ENCODE measurements at regions not wholly inside any gene's neighbourhood (a gene's known extent, or its start where the extent isn't known, plus 50 kb on each side); places are given as distances from the start of the nearest gene placed in this dataset.

GRCh38 chr5:3510642-3511417 lies 84.8 kb upstream of the IRX1 start:
- no peak overlapping the region for H3K9ac ChIP-seq (ENCODE audit: low read length)
- no peaks in the 10 kb centered on the region for H3K9me2 ChIP-seq (replicated peaks; ENCODE audit: insufficient read depth, low read length)
- no peaks in the 10 kb centered on the region for H3K36me3 ChIP-seq (ENCODE audit: insufficient read depth, low read length)
- H3K4me3 ChIP-seq (ENCODE audit: low read length), result no peak overlapping the region
- no peaks in the 10 kb centered on the region for H3K79me2 ChIP-seq (ENCODE audit: low read length)
- no peak overlapping the region for H3K27ac ChIP-seq (ENCODE audit: low read length)
- peaks cover 14% of the 10 kb centered on the region for H3K9me3 ChIP-seq (ENCODE audit: low read length)
- no peaks in the 10 kb centered on the region for H3K4me1 ChIP-seq (ENCODE audit: low read length)
- H3K27me3 ChIP-seq (ENCODE audit: low read length), result no peaks in the 10 kb centered on the region
- DNase-seq, result no peak
- no peak overlapping the region for H2AFZ ChIP-seq (ENCODE audit: low read length)
- no peaks in the 10 kb centered on the region for H4K20me1 ChIP-seq (ENCODE audit: insufficient read depth, low read depth, low read length)
- no peak overlapping the region for H3K4me2 ChIP-seq (ENCODE audit: low read depth, low read length, poor library complexity, severe bottlenecking)

- Histone ChIP-seq H4K20me1 (ENCODE audit: insufficient read depth, low read depth, low read length) (no peaks in the 10 kb centered on the region), H3K9me3 (ENCODE audit: low read length) (peaks cover 12% of the 10 kb centered on the region), H3K27ac (ENCODE audit: low read length) (no peak overlapping the region), H3K9me2 (replicated peaks; ENCODE audit: insufficient read depth, low read length) (no peaks in the 10 kb centered on the region), H3K27me3 (ENCODE audit: low read length) (no peaks in the 10 kb centered on the region), H3K4me1 (ENCODE audit: low read length) (no peaks in the 10 kb centered on the region), H3K9ac (ENCODE audit: low read length) (no peak overlapping the region), H3K36me3 (ENCODE audit: insufficient read depth, low read length) (no peaks in the 10 kb centered on the region), H3K4me2 (ENCODE audit: low read depth, low read length, poor library complexity, severe bottlenecking) (no peak overlapping the region), H2AFZ (ENCODE audit: low read length) (no peak overlapping the region), H3K79me2 (ENCODE audit: low read length) (no peaks in the 10 kb centered on the region), H3K4me3 (ENCODE audit: low read length) (no peak overlapping the region)
- no peak for DNase-seq
Observed at GRCh38 chr5:3509290-3509689, 86.3 kb upstream of the IRX1 start.

GRCh38 chr5:3508395-3508794 lies 87.2 kb upstream of the IRX1 start:
- Histone ChIP-seq H3K4me2 (ENCODE audit: low read depth, low read length, poor library complexity, severe bottlenecking) (no peak overlapping the region), H3K9me2 (replicated peaks; ENCODE audit: insufficient read depth, low read length) (no peaks in the 10 kb centered on the region)

DNA sequence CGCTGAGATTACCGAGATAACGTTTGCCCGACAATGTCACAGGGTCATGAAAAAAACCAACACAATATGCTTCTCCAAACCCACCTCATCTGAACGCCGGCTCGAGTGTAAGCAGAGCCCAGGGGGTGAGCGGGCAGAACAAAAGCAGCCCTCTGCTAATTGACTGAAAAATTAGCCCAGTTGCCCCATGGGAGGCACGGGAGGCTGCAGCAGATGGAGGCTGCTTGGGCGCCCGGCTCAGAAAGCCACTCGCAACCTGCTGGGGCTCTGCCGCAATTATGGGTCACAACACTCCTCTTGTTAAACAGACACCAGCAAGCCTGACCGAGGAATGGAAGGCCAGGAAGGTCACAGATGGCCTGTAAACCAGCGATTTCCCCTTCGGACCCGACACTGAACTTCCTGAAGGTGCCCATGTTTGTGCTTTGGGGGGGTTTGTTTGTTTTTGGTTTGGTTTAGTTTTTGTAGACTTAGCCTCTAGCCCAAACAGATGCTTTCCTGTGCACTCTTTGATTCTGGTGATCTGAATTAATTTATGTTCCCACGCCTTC lies 104.6 kb upstream of the IRX1 start:
- no peaks in the 10 kb centered on the region for H3K27me3 ChIP-seq (ENCODE audit: low read length)
- no peak overlapping the region for H3K27ac ChIP-seq (ENCODE audit: low read length)
- H3K4me2 ChIP-seq (ENCODE audit: low read depth, low read length, poor library complexity, severe bottlenecking), result no peak overlapping the region
- DNase-seq, result no peak
- no peaks in the 10 kb centered on the region for H4K20me1 ChIP-seq (ENCODE audit: insufficient read depth, low read depth, low read length)
- no peak overlapping the region for H3K4me3 ChIP-seq (ENCODE audit: low read length)
- H3K9ac ChIP-seq (ENCODE audit: low read length), result no peak overlapping the region
- H3K4me1 ChIP-seq (ENCODE audit: low read length), result no peaks in the 10 kb centered on the region
- no peaks in the 10 kb centered on the region for H3K36me3 ChIP-seq (ENCODE audit: insufficient read depth, low read length)
- no peaks in the 10 kb centered on the region for H3K9me2 ChIP-seq (replicated peaks; ENCODE audit: insufficient read depth, low read length)
- no peak overlapping the region for H2AFZ ChIP-seq (ENCODE audit: low read length)
- peaks cover 16% of the 10 kb centered on the region for H3K9me3 ChIP-seq (ENCODE audit: low read length)
- no peaks in the 10 kb centered on the region for H3K79me2 ChIP-seq (ENCODE audit: low read length)

More at GRCh38 chr5:3508395-3508794, 87.2 kb upstream of the IRX1 start:
- Histone ChIP-seq H3K27me3 (ENCODE audit: low read length) (no peaks in the 10 kb centered on the region), H3K4me1 (ENCODE audit: low read length) (no peaks in the 10 kb centered on the region), H2AFZ (ENCODE audit: low read length) (no peak overlapping the region), H4K20me1 (ENCODE audit: insufficient read depth, low read depth, low read length) (no peaks in the 10 kb centered on the region), H3K27ac (ENCODE audit: low read length) (no peak overlapping the region), H3K36me3 (ENCODE audit: insufficient read depth, low read length) (no peaks in the 10 kb centered on the region), H3K9me3 (ENCODE audit: low read length) (peaks cover 12% of the 10 kb centered on the region), H3K79me2 (ENCODE audit: low read length) (no peaks in the 10 kb centered on the region), H3K4me3 (ENCODE audit: low read length) (no peak overlapping the region), H3K9ac (ENCODE audit: low read length) (no peak overlapping the region)
- DNase-seq, result no peak

- H3K4me3 ChIP-seq (ENCODE audit: low read length), result no peak overlapping the region
- H3K9me2 ChIP-seq (replicated peaks; ENCODE audit: insufficient read depth, low read length), result no peaks in the 10 kb centered on the region
- H3K27ac ChIP-seq (ENCODE audit: low read length), result no peak overlapping the region
- H3K4me1 ChIP-seq (ENCODE audit: low read length), result no peaks in the 10 kb centered on the region
- H4K20me1 ChIP-seq (ENCODE audit: insufficient read depth, low read depth, low read length), result no peaks in the 10 kb centered on the region
- H3K9me3 ChIP-seq (ENCODE audit: low read length), result peaks cover 11% of the 10 kb centered on the region
- no peaks in the 10 kb centered on the region for H3K36me3 ChIP-seq (ENCODE audit: insufficient read depth, low read length)
- H3K27me3 ChIP-seq (ENCODE audit: low read length), result no peaks in the 10 kb centered on the region
- no peak overlapping the region for H3K4me2 ChIP-seq (ENCODE audit: low read depth, low read length, poor library complexity, severe bottlenecking)
- no peaks in the 10 kb centered on the region for H3K79me2 ChIP-seq (ENCODE audit: low read length)
- DNase-seq, result no peak
- H2AFZ ChIP-seq (ENCODE audit: low read length), result no peak overlapping the region
- no peak overlapping the region for H3K9ac ChIP-seq (ENCODE audit: low read length)
Observed at GRCh38 chr5:3489239-3489843, 106.3 kb upstream of the IRX1 start.

GRCh38 chr5:3484836-3485235 lies 110.8 kb upstream of the IRX1 start:
- Histone ChIP-seq H2AFZ (ENCODE audit: low read length) (no peak overlapping the region), H3K9ac (ENCODE audit: low read length) (no peak overlapping the region), H3K27me3 (ENCODE audit: low read length) (no peaks in the 10 kb centered on the region), H3K4me2 (ENCODE audit: low read depth, low read length, poor library complexity, severe bottlenecking) (no peak overlapping the region), H3K9me2 (replicated peaks; ENCODE audit: insufficient read depth, low read length) (no peaks in the 10 kb centered on the region), H3K27ac (ENCODE audit: low read length) (no peak overlapping the region), H3K4me3 (ENCODE audit: low read length) (no peak overlapping the region), H4K20me1 (ENCODE audit: insufficient read depth, low read depth, low read length) (no peaks in the 10 kb centered on the region), H3K79me2 (ENCODE audit: low read length) (no peaks in the 10 kb centered on the region), H3K9me3 (ENCODE audit: low read length) (peaks cover 19% of the 10 kb centered on the region), H3K4me1 (ENCODE audit: low read length) (no peaks in the 10 kb centered on the region), H3K36me3 (ENCODE audit: insufficient read depth, low read length) (no peaks in the 10 kb centered on the region)
- no peak for DNase-seq

- no peaks in the 10 kb centered on the region for H3K4me1 ChIP-seq (ENCODE audit: low read length)
- H3K4me2 ChIP-seq (ENCODE audit: low read depth, low read length, poor library complexity, severe bottlenecking), result no peak overlapping the region
- no peaks in the 10 kb centered on the region for H4K20me1 ChIP-seq (ENCODE audit: insufficient read depth, low read depth, low read length)
- H3K27ac ChIP-seq (ENCODE audit: low read length), result no peak overlapping the region
- H2AFZ ChIP-seq (ENCODE audit: low read length), result no peak overlapping the region
- no peak overlapping the region for H3K4me3 ChIP-seq (ENCODE audit: low read length)
- no peaks in the 10 kb centered on the region for H3K27me3 ChIP-seq (ENCODE audit: low read length)
- H3K36me3 ChIP-seq (ENCODE audit: insufficient read depth, low read length), result no peaks in the 10 kb centered on the region
- no peak for DNase-seq
- peaks cover 16% of the 10 kb centered on the region for H3K9me3 ChIP-seq (ENCODE audit: low read length)
- no peaks in the 10 kb centered on the region for H3K9me2 ChIP-seq (replicated peaks; ENCODE audit: insufficient read depth, low read length)
- H3K9ac ChIP-seq (ENCODE audit: low read length), result no peak overlapping the region
- H3K79me2 ChIP-seq (ENCODE audit: low read length), result no peaks in the 10 kb centered on the region
Observed at GRCh38 chr5:3481175-3481574, 114.5 kb upstream of the IRX1 start.

DNA sequence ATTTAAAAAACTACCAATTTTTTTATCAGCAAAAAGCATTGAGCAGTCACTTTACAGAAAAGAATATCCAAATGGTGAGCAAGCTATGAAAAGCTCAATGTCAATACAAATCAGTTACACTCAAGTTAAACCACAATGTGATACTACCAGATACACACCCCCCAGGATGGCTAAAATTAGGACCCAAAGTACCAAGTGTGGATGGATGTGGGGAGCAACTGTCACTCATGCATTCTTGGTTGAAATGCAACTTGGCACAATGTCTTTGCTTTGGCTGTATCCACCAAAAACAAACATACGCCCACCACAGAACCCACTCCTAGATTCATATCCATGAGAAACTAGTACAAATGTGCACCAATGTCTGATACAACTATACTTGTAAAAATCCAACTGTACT lies 120.0 kb upstream of the IRX1 start:
- H3K27ac ChIP-seq (ENCODE audit: low read length), result no peak overlapping the region
- no peaks in the 10 kb centered on the region for H3K36me3 ChIP-seq (ENCODE audit: insufficient read depth, low read length)
- no peak overlapping the region for H3K4me2 ChIP-seq (ENCODE audit: low read depth, low read length, poor library complexity, severe bottlenecking)
- peaks cover 20% of the 10 kb centered on the region; the same call in 1 of the 2 replicates for H3K9me3 ChIP-seq (ENCODE audit: low read length)
- H3K27me3 ChIP-seq (ENCODE audit: low read length), result no peaks in the 10 kb centered on the region
- no peak overlapping the region for H3K4me3 ChIP-seq (ENCODE audit: low read length)
- DNase-seq, result no peak
- no peak overlapping the region for H2AFZ ChIP-seq (ENCODE audit: low read length)
- no peaks in the 10 kb centered on the region for H3K4me1 ChIP-seq (ENCODE audit: low read length)
- H3K9ac ChIP-seq (ENCODE audit: low read length), result no peak overlapping the region
- H3K9me2 ChIP-seq (replicated peaks; ENCODE audit: insufficient read depth, low read length), result no peaks in the 10 kb centered on the region
- H3K79me2 ChIP-seq (ENCODE audit: low read length), result no peaks in the 10 kb centered on the region
- H4K20me1 ChIP-seq (ENCODE audit: insufficient read depth, low read depth, low read length), result no peaks in the 10 kb centered on the region

Measured in Karpas-422 (cell line).